ENCODE measurements at regions not wholly inside any gene's neighbourhood (a gene's known extent, or its start where the extent isn't known, plus 50 kb on each side); places are given as distances from the start of the nearest gene placed in this dataset.
"Not testable (repeated sequence)": the region's sequence is repeated elsewhere in the genome, so short reads cannot be mapped to it uniquely, and the experiment has no call there.

GRCh38 chr5:118605761-118606160, 382.6 kb downstream of the DTWD2 start:
- no peak for DNase-seq (ENCODE audit: low read depth)

- no peak for DNase-seq (ENCODE audit: low read depth)
These were observed 384.2 kb downstream of the DTWD2 start for GRCh38 chr5:118604106-118604505.

GRCh38 chr5:118603278-118603677, 385.1 kb downstream of the DTWD2 start:
- no peak for DNase-seq (ENCODE audit: low read depth)

- DNase-seq (ENCODE audit: low read depth): no peak
These were observed 390.0 kb downstream of the DTWD2 start for GRCh38 chr5:118598311-118598710.

- DNase-seq (ENCODE audit: low read depth): no peak
These were observed 390.8 kb downstream of the DTWD2 start for GRCh38 chr5:118597543-118597942.

- no peak for DNase-seq (ENCODE audit: low read depth)
These were observed 392.1 kb downstream of the DTWD2 start for GRCh38 chr5:118596255-118596654.

- DNase-seq (ENCODE audit: low read depth): no peak
These were observed 395.4 kb downstream of the DTWD2 start for GRCh38 chr5:118593003-118593328.

GRCh38 chr5:118592229-118593002, 395.9 kb downstream of the DTWD2 start:
- no peak for DNase-seq (ENCODE audit: low read depth)

- no peak for DNase-seq (ENCODE audit: low read depth)
These were observed 397.5 kb downstream of the DTWD2 start for GRCh38 chr5:118590806-118591205.

GRCh38 chr5:118580949-118581348, 407.4 kb downstream of the DTWD2 start:
- DNase-seq (ENCODE audit: low read depth): no peak

- no peak for DNase-seq (ENCODE audit: low read depth)
These were observed 410.3 kb downstream of the DTWD2 start for GRCh38 chr5:118578093-118578492.

GRCh38 chr5:118577621-118578020, 410.7 kb downstream of the DTWD2 start:
- DNase-seq (ENCODE audit: low read depth): no peak

GRCh38 chr5:118570276-118570675, 418.1 kb downstream of the DTWD2 start:
- DNase-seq (ENCODE audit: low read depth): not testable (repeated sequence)

- DNase-seq (ENCODE audit: low read depth): not testable (repeated sequence)
These were observed 418.8 kb downstream of the DTWD2 start for GRCh38 chr5:118569596-118569995.

- DNase-seq (ENCODE audit: low read depth): no peak
These were observed 422.9 kb downstream of the DTWD2 start for GRCh38 chr5:118565335-118565971.

GRCh38 chr5:118561971-118562370, 426.4 kb downstream of the DTWD2 start:
- DNase-seq (ENCODE audit: low read depth): no peak

- no peak for DNase-seq (ENCODE audit: low read depth)
These were observed 427.1 kb downstream of the DTWD2 start for GRCh38 chr5:118561235-118561634.

GRCh38 chr5:118558871-118559270, 429.5 kb downstream of the DTWD2 start:
- no peak for DNase-seq (ENCODE audit: low read depth)

GRCh38 chr5:118557251-118557661, 431.1 kb downstream of the DTWD2 start:
- no peak for DNase-seq (ENCODE audit: low read depth)

GRCh38 chr5:118556792-118557191, 431.6 kb downstream of the DTWD2 start:
- no peak for DNase-seq (ENCODE audit: low read depth)

GRCh38 chr5:118555727-118556126, 432.6 kb downstream of the DTWD2 start:
- no peak for DNase-seq (ENCODE audit: low read depth)

- DNase-seq (ENCODE audit: low read depth): no peak
These were observed 433.4 kb downstream of the DTWD2 start for GRCh38 chr5:118554981-118555380.

- no peak for DNase-seq (ENCODE audit: low read depth)
These were observed 434.1 kb downstream of the DTWD2 start for GRCh38 chr5:118554241-118554640.

GRCh38 chr5:118553662-118554061, 434.7 kb downstream of the DTWD2 start:
- no peak for DNase-seq (ENCODE audit: low read depth)
